SK-N-SH (cell line): ENCODE measurements at regions not wholly inside any gene's neighbourhood (a gene's known extent, or its start where the extent isn't known, plus 50 kb on each side); places are given as distances from the start of the nearest gene placed in this dataset.

Experiments used
- CTCF ChIA-PET: fragments of 300-600, 350-600 bp; formaldehyde crosslinking; extraction: SDS; loops from one replicate; lab custom pipeline; 2021; lab: Yijun Ruan, JAX
- POLR2A ChIA-PET: fragments of 350-600 bp; sonication (Branson Sonifier 250); formaldehyde crosslinking; extraction: SDS; loops from one replicate; lab custom pipeline; 2020; ENCODE audit warnings: antibody characterized with exemption, inconsistent platforms; lab: Yijun Ruan, JAX
- DNase-seq: peaks from one replicate; pipeline ENCODE4 v3.0.0; 2012
- H2AFZ ChIP-seq: fragments of 200-600 bp; sonication (generic); 2 replicates; pipeline ENCODE4 v1.8.1; 2016; ENCODE audit warnings: antibody characterized with exemption, mild to moderate bottlenecking, low read depth
- H3F3A ChIP-seq: fragments of 200-600 bp; sonication (generic); replicated peaks from 2 replicates; pipeline ENCODE3; 2016; ENCODE audit warnings: antibody characterized with exemption, mild to moderate bottlenecking; ENCODE audit not compliant: insufficient read depth
- H3K27ac ChIP-seq, 2 experiments: fragments of 200-500 bp in 1 of 2; fragments of 200-600 bp in 1 of 2; sonication (Bioruptor generic) in 1 of 2; sonication (generic), shearing (Covaris generic) in 1 of 2; 2 replicates each; pipeline versions ENCODE4 v1.5.1 to v1.6.1; 2014 to 2016; ENCODE audit warnings: low read depth in 2 of 2, inconsistent platforms in 1 of 2, low read length in 1 of 2, mild to moderate bottlenecking in 1 of 2, mixed read lengths in 1 of 2
- H3K27me3 ChIP-seq: fragments of 200-600 bp; sonication (generic), shearing (Covaris generic); 2 replicates; pipeline ENCODE4 v1.6.1; 2016; ENCODE audit warnings: mixed run types; ENCODE audit not compliant: insufficient read depth
- H3K36me3 ChIP-seq, 2 experiments: fragments of 200-500 bp in 1 of 2; fragments of 200-600 bp in 1 of 2; sonication (Bioruptor generic) in 1 of 2; sonication (generic) in 1 of 2; replicated peaks in 1 of 2; 2 replicates each; pipeline versions ENCODE3 to v1.5.1; 2014 to 2016; ENCODE audit warnings: low read length in 1 of 2, mild to moderate bottlenecking in 1 of 2; ENCODE audit not compliant: insufficient read depth in 2 of 2, control insufficient read depth in 1 of 2
- H3K4me1 ChIP-seq, 2 experiments: fragments of 200-500 bp in 1 of 2; fragments of 200-600 bp in 1 of 2; sonication (Bioruptor generic) in 1 of 2; sonication (generic), shearing (Covaris generic) in 1 of 2; 2 replicates each; pipeline versions ENCODE4 v1.5.1 to v1.6.1; 2014 to 2016; ENCODE audit warnings: low read depth in 1 of 2, low read length in 1 of 2, mixed run types in 1 of 2; ENCODE audit not compliant: insufficient read depth in 2 of 2, control insufficient read depth in 1 of 2
- H3K4me2 ChIP-seq: fragments of 200-600 bp; sonication (generic), shearing (Covaris generic); 2 replicates; pipeline ENCODE4 v1.6.1; 2017; ENCODE audit warnings: mixed run types
- H3K4me3 ChIP-seq, 2 experiments: fragments of 200-500 bp in 1 of 2; fragments of 200-600 bp in 1 of 2; sonication (Bioruptor generic) in 1 of 2; sonication (generic), shearing (Covaris generic) in 1 of 2; 2 replicates each; pipeline versions ENCODE4 v1.5.1 to v1.8.1; 2014 to 2016; ENCODE audit warnings: low read depth in 2 of 2, inconsistent platforms in 1 of 2, low read length in 1 of 2, mild to moderate bottlenecking in 1 of 2, mixed read lengths in 1 of 2, moderate library complexity in 1 of 2
- H3K79me2 ChIP-seq: fragments of 200-600 bp; sonication (generic); 2 replicates; pipeline ENCODE4 v1.8.1; 2017; ENCODE audit warnings: mild to moderate bottlenecking; ENCODE audit not compliant: insufficient read depth
- H3K9ac ChIP-seq: fragments of 200-600 bp; sonication (generic); 2 replicates; pipeline ENCODE4 v1.6.1; 2017; ENCODE audit warnings: mixed run types
- H3K9me2 ChIP-seq: fragments of 200-600 bp; sonication (generic); 2 replicates; pipeline ENCODE4 v1.6.1; 2017; ENCODE audit warnings: mixed run types
- H3K9me3 ChIP-seq: fragments of 200-600 bp; sonication (generic); 2 replicates; pipeline ENCODE4 v1.6.1; 2017; ENCODE audit warnings: mixed run types, mild to moderate bottlenecking, moderate library complexity
- H4K20me1 ChIP-seq: fragments of 200-600 bp; sonication (generic); 2 replicates; pipeline ENCODE4 v1.6.1; 2017; ENCODE audit warnings: mild to moderate bottlenecking, mixed run types; ENCODE audit not compliant: insufficient read depth
- CHD2 ChIP-seq: fragments of 150-350 bp; IDR thresholded peaks from 2 replicates; pipeline ENCODE4 v1.6.1; 2018; ENCODE audit warnings: low read length; ENCODE audit not compliant: partially characterized antibody
- CTCF ChIP-seq: fragments of 200-600 bp; sonication (generic); IDR thresholded peaks from 2 replicates; pipeline ENCODE4 v1.6.1; 2017; ENCODE audit warnings: antibody characterized with exemption, mild to moderate bottlenecking, moderate library complexity
- ELF1 ChIP-seq: IDR thresholded peaks from 2 replicates; pipeline ENCODE4 v1.4.0; 2012
- EP300 ChIP-seq, 2 experiments: IDR thresholded peaks; 2 replicates each; pipeline versions ENCODE4 v1.4.0 to v1.6.1; 2012; ENCODE audit warnings: borderline replicate concordance in 1 of 2, low read depth in 1 of 2, low read length in 1 of 2
- FOSL2 ChIP-seq: IDR thresholded peaks from 2 replicates; pipeline ENCODE4 v1.4.0; 2012; ENCODE audit warnings: low read depth, mild to moderate bottlenecking, moderate library complexity, borderline replicate concordance
- GABPA ChIP-seq: IDR thresholded peaks from 2 replicates; pipeline ENCODE4 v1.4.0; 2012; ENCODE audit warnings: low read depth, mild to moderate bottlenecking
- GATA2 ChIP-seq: sonication (generic); formaldehyde crosslinking; IDR thresholded peaks from 2 replicates; pipeline ENCODE4 v1.5.0; 2020; ENCODE audit warnings: mild to moderate bottlenecking, missing genetic modification reagents
- MEF2A ChIP-seq: IDR thresholded peaks from 2 replicates; pipeline ENCODE4 v1.4.0; 2012; ENCODE audit warnings: low read depth, borderline replicate concordance
- MXI1 ChIP-seq: IDR thresholded peaks from 2 replicates; pipeline ENCODE4 v1.6.1; 2012; ENCODE audit warnings: mild to moderate bottlenecking, low read depth, low read length, improper control_type of control experiment
- NFIC ChIP-seq: IDR thresholded peaks from 2 replicates; pipeline ENCODE4 v1.4.0; 2012; ENCODE audit warnings: borderline replicate concordance
- RAD21 ChIP-seq: IDR thresholded peaks from 2 replicates; pipeline ENCODE4 v1.6.1; 2012; ENCODE audit warnings: mild to moderate bottlenecking, low read length
- RCOR1 ChIP-seq: fragments of 150-350 bp; IDR thresholded peaks from 2 replicates; pipeline ENCODE4 v1.6.1; 2017; ENCODE audit warnings: antibody characterized with exemption, low read length
- REST ChIP-seq: IDR thresholded peaks from 2 replicates; pipeline ENCODE4 v1.6.1; 2012; ENCODE audit warnings: mild to moderate bottlenecking, low read depth, low read length, moderate library complexity
- RFX5 ChIP-seq: IDR thresholded peaks from 2 replicates; pipeline ENCODE4 v1.6.1; 2012; ENCODE audit warnings: mild to moderate bottlenecking, improper control_type of control experiment, low read length
- RXRA ChIP-seq: IDR thresholded peaks from 2 replicates; pipeline ENCODE4 v1.4.0; 2012; ENCODE audit warnings: low read depth, mild to moderate bottlenecking, borderline replicate concordance
- SIN3A ChIP-seq: IDR thresholded peaks from 2 replicates; pipeline ENCODE4 v1.6.1; 2012; ENCODE audit warnings: low read depth, mild to moderate bottlenecking, low read length, moderate library complexity, borderline replicate concordance
- TCF12 ChIP-seq: IDR thresholded peaks from 2 replicates; pipeline ENCODE4 v1.4.0; 2012
- TEAD4 ChIP-seq: IDR thresholded peaks from 2 replicates; pipeline ENCODE4 v1.4.0; 2012; ENCODE audit warnings: mild to moderate bottlenecking, borderline replicate concordance; ENCODE audit not compliant: insufficient read depth
- USF2 ChIP-seq: fragments of 150-350 bp; IDR thresholded peaks from 2 replicates; pipeline ENCODE4 v1.6.1; 2017; ENCODE audit warnings: antibody characterized with exemption, low read length, low read depth, borderline replicate concordance
- WGBS: methylation state at CpG from one replicate; pipeline ENCODE4 v1.1.6; 2017; ENCODE audit warnings: low lambda C conversion rate; 5-methylcytosine and 5-hydroxymethylcytosine counted together
- TF ChIP-seq, protein P1 (sequence below): fragments of 150-350 bp; IDR thresholded peaks from 2 replicates; pipeline ENCODE4 v1.6.1; 2016; ENCODE audit warnings: mild to moderate bottlenecking, low read depth, low read length

GRCh38 chr1:218942431-218942830 lies 231.2 kb upstream of the LYPLAL1 start:
- Histone ChIP-seq H3K4me3 (no peak overlapping the region), H4K20me1 (no peaks in the 10 kb centered on the region), H3K27ac (no peak overlapping the region), H3F3A (no peaks in the 10 kb centered on the region), H2AFZ (no peak overlapping the region), H3K9me2 (no peaks in the 10 kb centered on the region), H3K27me3 (no peaks in the 10 kb centered on the region), H3K36me3 (no peaks in the 10 kb centered on the region), H3K79me2 (no peaks in the 10 kb centered on the region), H3K9me3 (no peaks in the 10 kb centered on the region), H3K4me2 (no peak overlapping the region), H3K9ac (no peak overlapping the region), H3K4me1 (no peaks in the 10 kb centered on the region)
- ChIA-PET POLR2A (no interaction called here), CTCF (interaction anchor here (1.1 kb wide), 1 partner anchor 11 kb away, joined by 3 read pairs; no protein-coding TSS in a partner anchor)
- DNase-seq = no peak
- 72% methylated on average over 5 of the region's 5 CpGs for WGBS
- TF ChIP-seq GABPA (no peak), MEF2A (no peak), CTCF (no peak), REST (no peak), SIN3A (no peak), EP300 (IDR thresholded peaks at IDR 0.05; ENCODE audit: borderline replicate concordance in 1 of 2, low read depth in 1 of 2, low read length in 1 of 2) (no peak), ELF1 (no peak), TEAD4 (no peak), TCF12 (no peak), RAD21 (no peak), USF2 (no peak), NFIC (no peak), RXRA (no peak), FOSL2 (no peak), GATA2 (no peak), MXI1 (no peak), RCOR1 (no peak), RFX5 (no peak), CHD2 (no peak)
- TF ChIP-seq, protein P1, sequence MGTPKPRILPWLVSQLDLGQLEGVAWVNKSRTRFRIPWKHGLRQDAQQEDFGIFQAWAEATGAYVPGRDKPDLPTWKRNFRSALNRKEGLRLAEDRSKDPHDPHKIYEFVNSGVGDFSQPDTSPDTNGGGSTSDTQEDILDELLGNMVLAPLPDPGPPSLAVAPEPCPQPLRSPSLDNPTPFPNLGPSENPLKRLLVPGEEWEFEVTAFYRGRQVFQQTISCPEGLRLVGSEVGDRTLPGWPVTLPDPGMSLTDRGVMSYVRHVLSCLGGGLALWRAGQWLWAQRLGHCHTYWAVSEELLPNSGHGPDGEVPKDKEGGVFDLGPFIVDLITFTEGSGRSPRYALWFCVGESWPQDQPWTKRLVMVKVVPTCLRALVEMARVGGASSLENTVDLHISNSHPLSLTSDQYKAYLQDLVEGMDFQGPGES = no peak
